Large intestine (tissue), 3 donors: ENCODE measurements at regions not wholly inside any gene's neighbourhood (a gene's known extent, or its start where the extent isn't known, plus 50 kb on each side); places are given as distances from the start of the nearest gene placed in this dataset.
"Not testable (repeated sequence)": the region's sequence is repeated elsewhere in the genome, so short reads cannot be mapped to it uniquely, and the experiment has no call there.

Experiments used
- DNase-seq, 2 donors: peaks; one replicate each; pipeline versions ENCODE4 v3.0.0 to v3.0.0-alpha.2; 2013
- H3K27ac ChIP-seq: one replicate; pipeline ENCODE4 v1.5.1; 2013; ENCODE audit warnings: low read length
- H3K27me3 ChIP-seq: 2 replicates; pipeline ENCODE4 v1.6.1; 2013; ENCODE audit warnings: low read length; ENCODE audit not compliant: control insufficient read depth, insufficient read depth
- H3K36me3 ChIP-seq: 2 replicates; pipeline ENCODE4 v1.6.1; 2013; ENCODE audit warnings: low read length; ENCODE audit not compliant: control insufficient read depth, insufficient read depth
- H3K4me1 ChIP-seq: one replicate; pipeline ENCODE4 v1.6.1; 2013; ENCODE audit warnings: low read length; ENCODE audit not compliant: control insufficient read depth, insufficient read depth
- H3K4me3 ChIP-seq: one replicate; pipeline ENCODE4 v1.5.1; 2013; ENCODE audit warnings: low read length
- H3K9me3 ChIP-seq: one replicate; pipeline ENCODE4 v1.6.1; 2013; ENCODE audit warnings: mild to moderate bottlenecking, low read depth, low read length, moderate library complexity; ENCODE audit not compliant: control insufficient read depth
- WGBS: methylation state at CpG from one replicate; pipeline ENCODE4 v1.1.5; 2013; ENCODE audit warnings: low lambda C conversion rate; ENCODE audit not compliant: insufficient coverage; 5-methylcytosine and 5-hydroxymethylcytosine counted together

DNA sequence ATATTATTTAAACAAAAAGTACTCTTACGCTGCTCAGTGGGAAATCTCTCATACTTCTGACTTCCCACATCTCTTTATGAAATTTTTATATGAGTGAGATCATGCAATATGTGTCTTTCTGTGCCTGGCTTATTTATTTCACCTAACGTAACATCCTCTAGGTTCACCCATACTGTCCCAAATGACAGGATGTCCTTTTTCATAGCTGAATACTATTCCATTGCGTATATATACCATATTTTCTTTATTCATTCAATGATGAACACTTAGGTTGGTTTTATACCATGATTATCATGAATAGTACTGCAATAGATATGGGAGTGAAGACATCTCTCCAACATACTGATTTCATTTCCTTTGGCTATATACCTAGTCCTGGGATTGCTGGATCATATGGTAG lies 57.8 kb upstream of the TPP2 start:
- Histone ChIP-seq H3K4me3 (no peak overlapping the region), H3K27me3 (no peaks in the 10 kb centered on the region), H3K27ac (no peak overlapping the region), H3K36me3 (no peaks in the 10 kb centered on the region), H3K9me3 (no peaks in the 10 kb centered on the region), H3K4me1 (no peaks in the 10 kb centered on the region)
- DNase-seq: no peak
- WGBS: 100% methylated on average over 1 of the region's 3 CpGs

DNA sequence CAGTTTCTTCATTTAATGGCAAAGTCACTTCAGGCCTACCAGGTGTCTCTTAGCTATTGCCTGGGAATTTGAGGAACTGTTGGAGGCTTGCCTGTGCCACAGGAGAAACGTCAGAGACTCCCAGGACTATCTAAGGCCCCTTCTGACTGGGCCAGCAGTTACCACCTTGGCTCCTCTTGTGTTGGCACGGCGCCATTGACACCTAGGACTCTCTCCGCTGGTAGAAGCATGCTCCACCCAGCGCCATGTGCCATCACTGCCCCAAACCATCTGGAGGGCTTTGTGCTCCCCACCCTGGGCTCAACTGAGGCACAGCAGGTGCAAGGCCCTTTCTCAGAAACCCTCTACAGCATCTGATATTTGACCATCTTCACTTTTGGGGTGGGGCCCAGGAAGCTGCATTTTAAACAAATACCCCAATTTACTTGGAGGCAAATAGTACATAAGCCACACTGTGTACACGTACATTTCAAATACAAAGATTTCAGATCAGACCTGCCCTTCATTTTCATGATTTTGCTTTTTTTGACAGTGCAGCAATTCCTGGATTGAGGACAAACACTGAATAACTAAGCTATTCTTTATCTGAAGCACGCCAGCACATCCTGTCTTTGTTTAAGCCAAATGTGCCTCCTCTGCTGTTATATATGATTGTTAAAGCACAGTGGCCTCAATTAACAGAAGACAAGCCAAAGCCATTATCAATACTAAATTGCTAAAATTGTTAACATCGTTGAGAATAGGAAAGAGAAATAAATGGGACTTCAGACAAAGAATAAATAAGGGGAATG lies 59.9 kb upstream of the TPP2 start:
- no peaks in the 10 kb centered on the region for H3K36me3 ChIP-seq
- no peak overlapping the region for H3K27ac ChIP-seq
- no peaks in the 10 kb centered on the region for H3K27me3 ChIP-seq
- no peaks in the 10 kb centered on the region for H3K4me1 ChIP-seq
- H3K4me3 ChIP-seq: no peak overlapping the region
- no peak for DNase-seq
- H3K9me3 ChIP-seq: no peaks in the 10 kb centered on the region
- WGBS: 62% methylated on average over 2 of the region's 8 CpGs

DNA sequence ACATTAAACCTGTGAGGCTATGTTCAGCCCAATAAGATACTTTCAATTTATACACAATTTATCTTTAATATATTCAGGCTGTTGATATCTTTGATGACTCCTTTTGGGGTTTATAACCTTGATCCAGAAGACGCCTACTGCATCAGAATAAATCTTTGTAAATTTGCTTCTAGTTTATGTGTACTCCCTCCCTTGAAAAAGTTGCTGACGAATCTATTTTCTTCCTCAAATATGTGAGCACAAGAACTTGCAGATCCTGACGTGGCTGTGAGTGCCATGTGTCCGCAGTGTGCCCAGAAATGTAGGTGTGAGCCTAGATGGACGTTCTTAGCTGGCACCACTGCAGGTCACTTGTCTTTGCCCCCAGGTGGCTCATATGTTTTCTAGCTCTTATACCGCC lies 60.6 kb upstream of the TPP2 start:
- no peak for DNase-seq
- Histone ChIP-seq H3K27ac (no peak overlapping the region), H3K36me3 (no peaks in the 10 kb centered on the region), H3K4me1 (no peaks in the 10 kb centered on the region), H3K4me3 (no peak overlapping the region), H3K27me3 (no peaks in the 10 kb centered on the region), H3K9me3 (no peaks in the 10 kb centered on the region)
- WGBS: 100% methylated on average over 1 of the region's 6 CpGs

DNA sequence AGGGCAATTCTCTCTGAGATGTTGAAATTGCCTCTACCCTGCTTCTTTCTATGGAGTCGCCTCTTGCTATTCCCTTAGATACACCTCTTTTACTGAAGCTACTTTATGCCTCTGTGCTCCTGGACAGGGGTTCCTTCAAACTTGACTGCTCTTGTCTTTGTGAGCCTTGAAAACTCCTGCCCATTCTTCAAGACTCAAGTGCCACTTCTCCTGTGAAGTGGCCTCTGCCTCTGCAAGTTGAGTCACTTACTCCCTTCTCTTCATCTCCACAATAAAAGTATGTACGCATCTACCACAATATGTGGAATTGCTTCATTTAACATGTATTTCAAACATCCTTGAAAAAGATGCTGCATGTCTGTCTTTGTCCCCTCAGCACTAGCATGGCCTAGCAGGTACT lies 66.0 kb upstream of the TPP2 start:
- 100% methylated on average over 1 of the region's 2 CpGs for WGBS
- Histone ChIP-seq H3K9me3 (no peaks in the 10 kb centered on the region), H3K27ac (no peak overlapping the region), H3K36me3 (no peaks in the 10 kb centered on the region), H3K27me3 (no peaks in the 10 kb centered on the region), H3K4me1 (no peaks in the 10 kb centered on the region), H3K4me3 (no peak overlapping the region)
- no peak for DNase-seq

DNA sequence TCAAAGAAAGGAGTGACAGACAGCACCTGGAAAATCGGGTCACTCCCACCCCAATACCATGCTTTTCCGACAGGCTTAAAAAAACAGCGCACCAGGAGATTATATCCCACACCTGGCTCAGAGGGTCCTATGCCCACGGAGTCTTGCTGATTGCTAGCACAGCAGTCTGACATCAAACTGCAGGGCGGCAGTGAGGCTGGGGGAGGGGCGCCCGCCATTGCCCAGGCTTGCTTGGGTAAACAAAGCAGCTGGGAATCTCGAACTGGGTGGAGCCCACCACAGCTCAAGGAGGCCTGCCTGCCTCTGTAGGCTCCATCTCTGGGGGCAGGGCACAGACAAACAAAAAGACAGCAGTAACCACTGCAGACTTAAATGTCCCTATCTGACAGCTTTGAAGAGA lies 74.5 kb upstream of the TPP2 start:
- H3K9me3 ChIP-seq, H3K36me3 ChIP-seq, H3K4me3 ChIP-seq, H3K4me1 ChIP-seq, H3K27ac ChIP-seq, H3K27me3 ChIP-seq, DNase-seq: not testable (repeated sequence)
- WGBS: no CpG with 5 or more reads among the region's 8 CpGs

DNA sequence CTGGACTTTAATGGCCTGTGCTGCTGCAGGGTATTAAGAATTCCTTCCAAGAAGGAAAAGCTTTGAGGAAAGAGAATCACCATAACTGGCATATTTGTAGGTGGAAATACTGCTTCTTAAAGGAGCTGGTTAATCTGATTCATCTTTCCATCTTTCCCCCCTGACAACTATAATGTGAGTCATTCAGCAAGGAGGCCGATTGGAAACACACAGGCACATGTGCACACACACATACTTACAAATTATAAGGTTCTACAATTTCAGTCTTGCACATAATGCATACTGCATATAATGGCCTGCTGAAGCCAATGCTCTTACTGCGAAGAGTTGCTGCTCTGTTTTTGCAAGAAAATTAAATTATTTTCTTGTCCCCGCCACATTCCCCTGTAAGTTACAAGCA lies 78.8 kb upstream of the TPP2 start:
- Histone ChIP-seq H3K27ac (no peak overlapping the region), H3K4me3 (no peak overlapping the region), H3K36me3 (no peaks in the 10 kb centered on the region), H3K9me3 (no peaks in the 10 kb centered on the region), H3K27me3 (no peaks in the 10 kb centered on the region), H3K4me1 (no peaks in the 10 kb centered on the region)
- WGBS: no CpG with 5 or more reads among the region's 3 CpGs
- DNase-seq: no peak

DNA sequence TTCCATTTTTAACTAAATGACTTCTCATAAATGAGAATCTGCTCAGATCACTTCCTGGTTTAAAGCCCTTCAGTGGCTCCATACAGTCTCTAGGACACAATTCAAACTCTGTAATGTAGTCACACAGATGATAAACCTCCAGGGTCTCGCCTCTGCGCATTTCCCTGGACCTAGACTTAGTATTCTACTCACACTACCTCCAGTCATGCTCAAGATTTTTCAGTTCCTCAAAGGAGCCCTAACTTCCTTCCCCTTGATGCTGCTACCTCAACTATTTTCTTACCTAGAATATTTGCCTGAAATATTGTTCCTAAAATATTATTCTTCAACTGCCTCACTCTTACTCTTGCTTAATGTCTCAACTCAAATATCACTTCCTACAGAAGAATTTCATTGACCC lies 86.7 kb upstream of the TPP2 start:
- H3K36me3 ChIP-seq: no peaks in the 10 kb centered on the region
- no peaks in the 10 kb centered on the region for H3K27me3 ChIP-seq
- H3K9me3 ChIP-seq: no peaks in the 10 kb centered on the region
- H3K4me1 ChIP-seq: no peaks in the 10 kb centered on the region
- DNase-seq: no peak
- H3K4me3 ChIP-seq: no peak overlapping the region
- 94% methylated on average over 2 of the region's 2 CpGs for WGBS
- no peak overlapping the region for H3K27ac ChIP-seq

DNA sequence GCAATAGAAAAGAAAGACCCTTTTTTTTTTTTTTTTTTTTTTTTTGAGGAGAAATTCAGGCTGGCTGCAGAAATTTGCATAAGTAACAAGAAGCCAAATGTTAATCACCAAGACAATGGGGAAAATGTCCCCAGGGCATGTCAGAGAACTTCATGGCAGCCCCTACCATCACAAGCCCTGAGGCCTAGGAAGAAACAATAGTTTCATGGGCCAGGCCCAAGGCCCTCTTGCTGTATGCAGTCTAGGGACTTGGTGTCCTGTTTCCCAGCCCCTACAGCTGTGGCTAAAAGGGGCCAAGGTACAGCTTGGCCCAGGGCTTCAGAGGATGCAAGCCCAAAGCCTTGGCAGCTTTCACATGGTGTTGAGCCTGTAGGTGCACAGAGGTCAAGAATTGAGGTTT lies 88.4 kb upstream of the TPP2 start:
- DNase-seq: no peak
- no peaks in the 10 kb centered on the region for H3K36me3 ChIP-seq
- H3K4me3 ChIP-seq: no peak overlapping the region
- H3K4me1 ChIP-seq: no peaks in the 10 kb centered on the region
- H3K9me3 ChIP-seq: no peaks in the 10 kb centered on the region
- H3K27ac ChIP-seq: no peak overlapping the region
- no peaks in the 10 kb centered on the region for H3K27me3 ChIP-seq

DNA sequence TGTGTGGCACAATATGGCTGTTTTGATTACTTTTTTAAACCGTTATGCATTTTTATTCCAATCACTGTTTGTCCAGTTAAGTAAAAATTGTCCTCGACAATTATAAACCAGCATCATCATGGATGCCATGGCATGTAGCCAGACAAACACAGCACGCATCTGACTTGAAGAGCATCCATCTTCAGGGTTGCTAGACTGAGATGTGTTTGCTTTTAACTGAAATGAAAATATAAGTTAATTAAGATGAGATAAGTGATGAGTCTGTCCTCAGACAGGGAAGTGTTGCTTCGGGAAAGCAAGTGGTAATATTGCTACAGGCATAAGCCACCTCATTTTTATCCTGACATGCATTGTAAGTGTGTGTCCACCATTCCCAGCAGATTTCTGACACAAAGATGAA lies 92.8 kb upstream of the TPP2 start:
- Histone ChIP-seq H3K27ac (no peak overlapping the region), H3K4me1 (no peaks in the 10 kb centered on the region), H3K27me3 (no peaks in the 10 kb centered on the region), H3K9me3 (no peaks in the 10 kb centered on the region), H3K4me3 (no peak overlapping the region), H3K36me3 (no peaks in the 10 kb centered on the region)
- WGBS: 71% methylated on average over 2 of the region's 4 CpGs
- DNase-seq: no peak

DNA sequence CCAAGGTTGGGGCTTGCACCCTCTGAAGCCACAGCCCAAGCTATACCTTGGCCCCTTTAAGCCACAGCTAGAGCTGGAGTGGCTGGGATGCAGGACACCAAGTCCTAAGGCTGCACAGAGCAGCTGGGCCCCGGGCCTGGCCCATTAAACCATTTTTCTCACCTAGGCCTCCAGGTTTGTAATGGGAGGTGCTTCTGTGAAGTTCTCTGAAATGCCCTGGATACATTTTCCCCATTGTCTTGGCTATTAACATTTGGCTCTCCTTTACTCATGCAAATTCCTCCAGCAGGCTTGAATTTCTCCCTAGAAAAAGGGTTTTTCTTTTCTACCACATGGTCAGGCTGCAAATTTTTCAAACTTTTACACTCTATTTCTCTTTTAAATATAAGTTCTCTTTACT lies 93.8 kb upstream of the FGF14 start:
- no peak for DNase-seq
- no peaks in the 10 kb centered on the region for H3K27me3 ChIP-seq
- H3K4me3 ChIP-seq: no peak overlapping the region
- H3K4me1 ChIP-seq: no peaks in the 10 kb centered on the region
- no CpG with 5 or more reads among the region's 1 CpG for WGBS
- H3K27ac ChIP-seq: no peak overlapping the region
- no peaks in the 10 kb centered on the region for H3K36me3 ChIP-seq
- H3K9me3 ChIP-seq: no peaks in the 10 kb centered on the region

DNA sequence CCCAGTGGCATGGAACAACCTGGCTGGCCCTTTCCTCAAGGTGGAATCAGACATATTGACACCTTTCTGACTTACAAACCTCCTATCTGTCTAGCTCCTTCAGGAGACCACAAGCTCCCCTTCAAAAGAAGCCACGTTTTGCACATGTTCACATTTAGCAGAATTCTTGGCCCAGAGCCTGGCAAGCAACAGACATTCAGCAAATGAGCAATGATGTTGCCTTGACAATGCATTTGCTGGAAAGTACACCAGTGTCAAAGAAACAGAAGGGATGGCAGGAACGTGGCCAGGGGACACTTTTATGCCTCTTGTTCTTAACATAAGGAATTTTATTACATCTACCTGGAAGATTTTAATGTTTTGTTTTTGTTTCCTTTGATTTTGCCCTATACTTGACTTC lies 85.5 kb upstream of the FGF14 start:
- H3K27me3 ChIP-seq: no peaks in the 10 kb centered on the region
- H3K4me1 ChIP-seq: no peaks in the 10 kb centered on the region
- H3K27ac ChIP-seq: no peak overlapping the region
- no CpG with 5 or more reads among the region's 2 CpGs for WGBS
- H3K9me3 ChIP-seq: no peaks in the 10 kb centered on the region
- H3K4me3 ChIP-seq: no peak overlapping the region
- DNase-seq: no peak
- H3K36me3 ChIP-seq: no peaks in the 10 kb centered on the region
